NCI-H510A treated with DMSO at 0.1 percent for 48 hours (cell line): ENCODE measurements at regions not wholly inside any gene's neighbourhood (a gene's known extent, or its start where the extent isn't known, plus 50 kb on each side); places are given as distances from the start of the nearest gene placed in this dataset.

Source experiments
- DNase-seq: peaks from one replicate; lab custom pipeline; 2025; lab: John Stamatoyannopoulos, UW

- no peak for DNase-seq
Observed at GRCh38 chr10:109480836-109481235, 442.5 kb downstream of the XPNPEP1 start.

- DNase-seq, result no peak
Observed at GRCh38 chr10:109475711-109476421, 447.4 kb downstream of the XPNPEP1 start.

- DNase-seq, result no peak
Observed at GRCh38 chr10:109474812-109475211, 448.5 kb downstream of the XPNPEP1 start.

DNA sequence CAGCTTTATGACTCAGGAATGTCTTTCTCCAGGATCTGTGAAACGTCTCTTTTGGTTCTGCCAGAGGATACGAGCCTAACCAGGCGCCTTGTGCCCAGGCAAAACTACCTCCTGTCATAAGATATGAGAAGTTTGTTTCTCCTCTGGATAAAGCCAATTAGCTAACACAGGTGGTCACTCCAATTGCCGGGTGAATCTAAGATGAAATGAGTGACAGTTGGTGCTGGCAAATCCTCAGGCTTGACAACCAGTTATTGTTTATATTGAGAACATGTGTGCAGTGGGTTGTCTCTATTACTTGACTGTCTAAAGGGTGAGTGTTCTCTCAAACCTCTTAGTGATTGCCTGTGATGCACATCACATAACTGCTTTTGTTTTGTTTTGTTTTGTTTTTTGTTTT lies 449.1 kb downstream of the XPNPEP1 start:
- no peak for DNase-seq

GRCh38 chr10:109467551-109467950 lies 455.8 kb downstream of the XPNPEP1 start:
- DNase-seq, result no peak

- no peak for DNase-seq
Observed at GRCh38 chr10:109464949-109465348, 458.4 kb downstream of the XPNPEP1 start.

DNA sequence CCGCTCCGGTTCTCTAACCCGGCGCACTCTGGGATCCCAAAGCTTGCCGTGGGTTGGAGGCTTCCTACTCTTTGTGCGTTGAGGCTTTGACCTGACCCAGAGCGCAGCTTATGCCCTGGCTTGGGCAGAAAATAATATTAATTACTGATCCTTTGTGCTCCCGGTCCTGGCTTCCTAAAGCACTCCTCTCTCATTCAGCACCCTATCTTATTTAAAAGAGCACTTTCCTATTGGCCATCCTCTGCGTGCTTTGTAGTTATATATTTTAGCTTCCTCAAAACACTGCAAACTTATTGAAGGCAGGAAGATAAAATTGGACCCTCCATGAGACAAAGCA lies 466.0 kb downstream of the XPNPEP1 start:
- no peak for DNase-seq

DNA sequence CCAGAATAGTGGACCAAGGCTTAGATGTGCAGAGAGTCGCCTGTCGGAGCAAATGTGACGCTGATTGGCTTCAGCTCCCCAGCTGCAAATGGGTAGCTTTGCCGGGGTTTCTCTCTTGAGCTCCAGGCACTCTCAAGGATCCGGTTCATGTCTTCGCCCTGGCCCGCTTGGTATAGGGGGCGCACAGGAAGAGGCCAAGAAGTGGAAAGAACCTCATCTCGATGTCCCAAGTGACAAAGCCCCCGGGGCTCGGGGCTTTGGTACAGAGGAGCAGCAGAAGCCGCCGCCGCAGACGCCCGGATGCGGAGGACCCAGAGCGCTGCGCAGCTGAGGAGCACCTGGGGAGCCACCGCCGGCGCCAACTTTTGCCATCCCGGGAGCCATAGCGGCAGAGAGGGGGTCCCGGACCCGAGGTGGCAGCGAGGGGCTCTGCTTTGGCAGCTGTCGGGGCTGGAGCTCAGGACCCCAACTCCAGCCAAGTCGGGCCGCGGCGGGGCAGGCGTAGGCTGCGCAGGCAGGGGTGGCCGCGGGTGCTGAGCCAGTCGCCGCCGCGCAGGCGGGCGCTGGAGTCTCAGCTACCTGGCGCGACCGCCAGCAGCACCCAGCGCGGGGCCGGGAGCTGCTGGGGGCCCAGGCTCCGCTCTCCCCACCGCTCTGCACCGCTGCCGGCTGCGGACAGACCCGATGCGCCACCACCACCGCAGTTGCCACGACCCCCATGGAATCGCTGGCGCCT lies 466.6 kb downstream of the XPNPEP1 start:
- DNase-seq, result no peak

GRCh38 chr10:109454691-109455090 lies 468.6 kb downstream of the XPNPEP1 start:
- DNase-seq, result no peak

DNA sequence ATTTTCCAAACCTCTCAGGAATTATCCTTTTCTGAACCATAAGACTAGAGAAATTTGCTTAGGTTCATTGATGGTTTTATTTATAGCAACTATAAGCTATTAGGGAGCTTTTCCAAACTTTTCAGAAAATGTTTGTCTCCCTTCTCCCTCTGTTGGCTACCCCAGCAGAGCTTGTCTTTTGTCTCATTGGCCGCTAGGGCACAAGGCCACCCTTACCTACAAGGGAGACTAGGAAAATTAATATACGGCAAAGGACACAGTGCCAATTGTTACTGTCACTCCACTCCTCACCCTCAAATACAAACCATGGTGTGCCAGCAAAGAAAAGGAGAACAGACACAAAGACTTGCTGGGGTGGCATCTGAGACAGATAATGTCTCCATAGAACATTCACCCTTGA lies 471.4 kb downstream of the XPNPEP1 start:
- DNase-seq, result no peak

- no peak for DNase-seq
Observed at GRCh38 chr10:109450702-109451101, 472.6 kb downstream of the XPNPEP1 start.

- no peak for DNase-seq
Observed at GRCh38 chr10:109433434-109433833, 489.9 kb downstream of the XPNPEP1 start.

DNA sequence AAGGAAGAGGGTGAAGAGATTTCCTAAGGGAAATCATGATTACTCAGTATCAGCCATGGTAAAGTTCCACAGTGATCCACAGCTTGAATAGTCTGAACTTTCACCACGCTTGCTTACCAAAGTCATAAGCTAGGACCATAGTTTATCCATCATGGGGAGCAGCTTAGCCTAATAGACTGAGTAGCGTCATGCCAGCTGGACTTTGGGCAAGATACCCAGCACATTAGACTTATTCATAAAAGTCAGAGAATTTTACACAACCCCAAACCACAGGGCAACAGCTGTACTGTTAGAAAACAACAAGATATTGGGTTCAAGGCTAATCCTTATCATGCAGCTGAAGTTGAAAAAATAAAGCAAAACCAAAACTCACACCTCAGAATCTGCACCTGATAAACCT lies 491.0 kb downstream of the XPNPEP1 start:
- no peak for DNase-seq

DNA sequence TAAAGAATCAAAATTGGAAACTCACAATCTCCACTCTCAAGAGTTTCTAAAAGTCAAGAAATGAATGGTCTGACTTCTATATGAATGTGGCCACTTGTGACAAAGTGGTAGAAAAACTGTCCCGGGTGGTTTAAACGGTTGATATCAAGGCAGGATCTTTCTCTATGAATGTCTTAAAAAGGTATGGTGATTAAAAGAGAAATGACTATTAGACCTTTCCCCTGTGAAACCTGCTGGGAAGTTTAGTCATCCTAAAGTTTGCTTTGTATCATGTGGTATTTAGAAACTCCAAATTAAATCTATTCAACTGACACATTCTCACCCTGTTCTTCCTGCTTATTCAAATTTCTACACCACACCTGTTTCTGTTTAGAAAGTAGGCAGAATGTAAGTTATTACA lies 492.5 kb downstream of the XPNPEP1 start:
- no peak for DNase-seq

DNA sequence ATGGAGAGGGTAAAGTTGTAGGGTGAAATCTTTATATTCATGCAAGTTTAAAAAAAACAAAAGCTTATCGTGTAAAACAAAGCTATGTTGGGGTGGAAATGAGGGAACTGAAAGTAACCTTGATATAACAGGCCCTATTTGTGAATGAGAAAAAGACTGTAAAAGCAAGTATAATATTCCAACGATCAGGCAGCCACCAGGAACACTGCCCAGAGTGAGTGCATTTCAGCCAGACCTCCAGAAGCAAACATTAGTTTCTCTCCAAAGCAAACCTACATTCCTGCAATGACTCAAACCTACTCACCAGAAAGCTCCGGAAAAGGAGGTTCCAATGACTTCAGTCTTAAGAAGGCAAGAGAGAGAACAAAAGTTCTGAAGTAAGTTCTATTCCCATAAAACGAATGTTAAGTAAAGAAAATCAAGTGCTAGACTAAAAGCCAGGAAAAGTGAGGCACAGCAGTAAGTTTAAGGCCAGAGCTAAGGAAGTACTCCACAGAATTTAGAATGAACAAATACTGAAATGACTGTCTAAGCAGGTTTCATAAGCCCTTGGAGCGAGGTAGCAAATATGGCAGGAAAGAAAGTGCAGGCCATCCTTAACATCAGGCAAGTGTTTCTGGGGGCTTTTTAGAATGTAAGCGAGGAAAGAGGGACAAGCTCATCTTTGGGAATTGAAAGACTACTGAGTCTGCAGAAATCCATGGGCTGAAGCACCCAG lies 493.1 kb downstream of the XPNPEP1 start:
- no peak for DNase-seq

DNA sequence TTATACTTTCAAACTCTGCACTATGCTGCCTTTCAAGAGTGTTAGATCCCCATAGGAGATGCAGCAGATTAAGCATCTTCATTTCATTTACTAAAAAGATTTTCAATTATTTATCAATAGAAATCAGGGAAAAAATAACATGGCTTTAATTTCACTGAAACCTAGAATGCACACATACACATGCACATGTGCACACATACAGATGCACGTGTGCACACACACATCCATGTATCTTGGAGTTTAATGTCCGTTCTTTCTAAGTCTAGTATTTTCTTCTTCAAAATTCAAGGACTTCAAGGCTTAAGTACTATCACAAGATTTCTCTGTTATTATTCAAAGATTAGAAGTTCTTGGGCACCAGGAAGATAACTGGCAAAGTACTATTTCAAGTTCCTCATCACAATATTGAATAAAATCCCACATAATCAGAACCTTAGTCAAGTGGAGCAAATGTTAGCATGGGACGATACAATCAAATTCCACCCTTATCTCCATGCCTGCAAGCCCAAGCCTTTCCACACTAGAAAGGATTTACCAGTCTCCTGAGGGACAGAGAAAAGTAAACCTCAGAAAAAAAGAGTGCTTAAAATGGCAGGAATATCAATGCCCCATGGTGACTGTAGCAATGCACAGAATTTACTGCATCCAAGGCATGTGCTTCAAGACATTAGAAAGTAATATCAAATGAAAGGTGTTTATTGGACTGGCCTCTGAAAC lies 494.4 kb downstream of the XPNPEP1 start:
- no peak for DNase-seq

- DNase-seq, result no peak
Observed at GRCh38 chr10:109427411-109427810, 495.9 kb downstream of the XPNPEP1 start.

DNA sequence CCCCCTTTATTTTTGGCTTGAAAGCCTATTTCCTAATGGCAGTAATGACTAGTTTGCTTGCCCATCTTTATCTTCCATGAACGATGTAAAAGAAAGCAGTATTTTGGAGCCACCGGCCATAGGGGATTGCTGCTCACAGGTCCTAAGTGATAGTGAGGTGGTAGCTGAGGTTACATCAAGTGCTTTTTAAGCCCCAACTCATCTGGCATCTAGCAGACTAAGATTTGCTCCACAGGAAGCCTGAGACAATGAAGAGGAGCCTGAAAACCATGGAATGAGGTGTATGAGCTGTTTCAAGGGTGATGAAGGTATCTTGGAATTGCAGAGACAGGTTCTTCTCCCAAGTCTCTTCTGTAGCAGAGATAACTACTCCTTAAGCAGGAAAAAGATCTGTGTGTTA lies 496.3 kb downstream of the XPNPEP1 start:
- no peak for DNase-seq

DNA sequence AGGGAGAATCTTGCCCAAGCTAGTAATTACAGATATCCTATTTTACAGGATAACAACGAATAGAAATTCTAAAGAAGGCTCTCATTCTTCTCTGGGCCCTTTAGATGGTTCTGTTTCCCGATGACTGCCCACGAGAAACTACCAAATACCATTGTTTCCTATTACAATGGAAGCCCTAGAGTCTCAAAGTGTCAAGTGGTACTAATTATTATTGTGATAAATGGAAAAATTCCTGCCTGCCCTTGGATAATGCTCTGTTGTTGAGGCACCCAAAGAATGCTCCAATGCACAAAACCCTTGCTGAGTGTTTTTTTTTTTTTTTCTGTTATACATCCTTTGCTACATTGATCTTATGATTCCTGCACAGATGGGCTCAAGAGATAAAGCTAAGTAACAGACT lies 504.5 kb downstream of the XPNPEP1 start:
- no peak for DNase-seq

GRCh38 chr10:109417803-109418202 lies 505.5 kb downstream of the XPNPEP1 start:
- no peak for DNase-seq

DNA sequence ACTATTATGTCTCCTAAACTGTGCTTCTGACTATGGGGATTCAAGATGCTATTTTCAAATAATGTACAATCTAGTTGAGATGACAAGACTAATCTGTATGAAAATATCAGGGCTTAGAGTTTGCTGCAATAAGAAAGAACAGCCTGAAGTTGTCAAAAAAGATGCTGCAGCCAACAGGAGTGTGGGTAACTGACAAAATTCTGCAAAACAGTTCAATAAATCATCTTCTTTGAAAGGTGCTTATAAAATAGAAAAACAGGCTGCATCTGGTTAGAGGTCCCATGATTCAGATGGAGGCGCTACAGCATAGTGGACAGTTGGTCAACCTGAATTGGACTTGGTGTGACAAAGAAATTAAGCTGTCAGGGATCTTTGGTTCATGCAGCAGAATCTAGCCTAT lies 511.0 kb downstream of the XPNPEP1 start:
- no peak for DNase-seq

GRCh38 chr10:109411917-109412316 lies 511.4 kb downstream of the XPNPEP1 start:
- no peak for DNase-seq

DNA sequence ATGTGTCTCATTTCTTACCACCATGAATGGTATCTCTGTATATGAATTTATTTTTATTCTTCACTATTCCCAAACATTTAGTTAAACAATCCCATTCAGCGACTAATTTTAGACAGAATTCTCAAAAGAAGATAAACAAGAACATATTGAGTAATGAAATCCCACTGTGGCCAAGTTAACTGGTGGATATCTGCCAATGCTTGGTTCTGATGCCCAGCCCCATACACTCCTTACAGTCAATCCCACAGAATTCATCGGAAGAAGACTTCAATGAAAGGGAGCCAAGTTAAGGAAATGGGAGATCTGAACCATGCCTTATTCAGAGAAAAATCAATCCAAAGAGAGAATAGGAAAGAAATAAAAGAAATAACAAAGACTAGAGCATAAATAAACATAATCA lies 518.0 kb downstream of the XPNPEP1 start:
- DNase-seq, result no peak
